Suppressor macrophage treated with lipopolysaccharide for 1 hour (primary cell): ENCODE measurements at regions not wholly inside any gene's neighbourhood (a gene's known extent, or its start where the extent isn't known, plus 50 kb on each side); places are given as distances from the start of the nearest gene placed in this dataset.
"Not testable (repeated sequence)": the region's sequence is repeated elsewhere in the genome, so short reads cannot be mapped to it uniquely, and the experiment has no call there.

Experiments
- DNase-seq, 3 donors: peaks; one replicate each; pipeline ENCODE4 v3.0.0-alpha.2; 2020 to 2022

DNA sequence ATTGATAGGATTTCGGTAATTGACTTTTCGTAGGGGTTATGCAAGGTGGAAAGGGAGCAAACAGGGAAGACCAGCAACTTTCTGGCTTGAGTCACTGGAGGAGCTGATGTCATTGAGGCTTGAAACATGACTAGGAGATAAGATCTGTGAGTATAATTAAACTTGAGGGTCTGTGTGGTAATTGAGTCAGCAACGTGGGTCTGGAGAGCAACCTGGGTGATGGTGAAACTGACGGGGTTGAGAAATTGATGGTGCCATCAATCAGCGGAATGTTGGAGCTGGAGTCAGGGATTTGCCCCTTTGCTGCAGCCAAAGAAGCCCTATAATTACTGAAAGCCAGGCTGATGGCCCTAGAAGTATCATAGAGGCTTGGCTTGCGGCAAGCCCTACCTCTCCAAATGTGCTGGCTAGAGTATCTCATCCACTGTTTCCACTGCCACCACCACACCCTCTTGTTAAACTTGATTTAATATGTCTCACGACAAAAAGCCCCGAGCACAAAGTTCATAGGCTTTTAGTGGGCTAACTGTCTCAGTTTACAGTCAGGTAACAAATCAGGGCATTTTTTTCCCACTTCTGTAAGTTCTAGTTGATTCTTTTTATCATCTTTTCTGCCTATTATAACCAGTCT is 186.9 kb upstream of the ELAC2 start:
- no peak for DNase-seq

DNA sequence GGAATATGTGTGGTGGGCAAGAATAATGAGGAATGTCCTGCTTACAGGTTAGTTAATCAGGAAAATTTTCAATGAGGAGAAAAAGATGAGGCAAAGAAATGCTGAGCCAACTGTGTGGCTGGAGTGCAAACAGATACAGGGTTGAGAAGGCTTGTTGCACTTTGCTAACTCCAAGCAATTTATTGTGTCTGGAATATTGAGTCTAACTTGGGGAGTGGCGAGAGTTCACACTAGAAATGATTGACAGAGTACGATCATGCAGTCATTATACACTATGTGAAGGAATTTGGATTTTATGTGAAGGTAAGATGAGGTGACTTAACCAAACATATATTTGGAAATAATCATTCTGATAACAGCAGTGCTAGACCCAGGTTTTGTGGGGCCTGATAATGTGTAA is 185.0 kb upstream of the ELAC2 start:
- no peak for DNase-seq

DNA sequence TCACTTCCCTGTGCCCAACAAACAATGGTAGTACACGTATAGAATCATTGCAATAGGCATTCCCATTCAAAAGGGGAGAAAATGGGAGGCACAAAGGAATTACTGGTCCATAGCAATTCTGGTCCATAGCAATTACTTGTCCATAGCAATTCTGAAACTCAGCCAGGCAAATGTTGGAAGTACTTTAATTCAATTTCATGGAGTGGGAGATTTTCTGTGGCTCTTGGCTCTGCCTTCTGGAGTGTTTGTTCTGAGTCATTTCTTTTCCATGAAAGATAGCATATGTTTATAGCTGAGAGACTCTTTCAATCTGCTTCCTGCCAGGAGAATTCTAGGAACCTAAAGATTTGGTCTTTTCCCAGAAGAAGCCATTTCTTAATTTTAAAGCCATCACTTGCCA is 182.8 kb upstream of the ELAC2 start:
- no peak for DNase-seq

DNA sequence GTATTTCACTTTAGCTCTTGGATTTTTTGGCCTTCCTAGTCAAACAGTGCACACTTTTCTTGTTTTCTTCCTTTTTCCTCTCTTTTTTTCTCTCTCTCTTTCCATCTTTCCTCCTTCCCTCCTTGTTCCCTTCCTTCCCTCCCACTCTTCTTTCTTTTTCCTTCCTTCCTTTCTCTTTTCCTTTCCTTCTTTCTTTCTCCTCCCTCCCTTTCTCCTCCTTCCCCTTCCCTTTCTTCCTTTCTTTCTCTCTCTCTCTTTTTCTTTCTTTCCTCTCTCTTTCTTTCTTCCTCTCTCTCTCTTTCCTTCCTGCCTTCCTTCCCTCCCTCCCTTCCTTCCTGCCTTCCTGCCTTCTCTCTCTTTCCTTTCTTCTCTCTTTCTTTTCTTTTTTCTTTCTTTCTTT is 181.6 kb upstream of the ELAC2 start:
- DNase-seq, result no peak

DNA sequence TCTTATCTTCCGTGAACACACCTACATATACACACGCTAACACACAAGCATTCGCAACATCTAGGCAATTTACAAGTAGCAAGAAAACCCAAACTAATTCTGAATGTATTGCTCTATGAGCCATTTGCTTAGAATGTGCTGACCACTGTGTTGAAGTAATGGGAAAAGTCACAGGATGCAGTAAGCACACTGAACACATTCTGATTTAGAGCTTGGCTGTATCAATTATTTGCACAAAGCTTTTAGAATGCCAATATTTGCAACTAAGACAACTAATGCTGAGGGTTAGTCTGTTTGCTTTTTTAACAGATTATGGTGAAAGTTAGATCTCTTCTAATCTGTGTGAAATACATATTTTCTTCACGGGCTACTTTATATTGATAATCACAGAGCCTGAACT is 179.8 kb upstream of the ELAC2 start:
- no peak for DNase-seq

DNA sequence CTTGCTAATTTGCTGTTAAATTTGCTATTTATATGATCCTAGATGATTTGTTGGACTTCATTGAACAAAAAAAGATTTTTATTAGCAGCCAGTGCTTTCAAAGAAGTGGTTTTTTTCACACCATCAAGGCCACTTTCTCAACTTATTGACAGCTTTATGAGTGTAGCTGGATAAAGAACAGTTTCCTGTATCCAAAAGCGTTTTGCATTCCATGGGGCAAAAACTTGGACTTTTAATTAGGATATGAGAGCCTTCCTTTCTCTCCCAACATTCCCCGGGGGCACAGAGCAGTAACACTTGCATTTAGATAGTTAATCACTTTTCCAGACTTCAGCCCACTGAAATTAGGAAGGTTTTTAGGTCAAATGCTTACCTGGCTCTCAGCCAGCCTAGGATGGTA is 177.1 kb upstream of the ELAC2 start:
- no peak for DNase-seq

DNA sequence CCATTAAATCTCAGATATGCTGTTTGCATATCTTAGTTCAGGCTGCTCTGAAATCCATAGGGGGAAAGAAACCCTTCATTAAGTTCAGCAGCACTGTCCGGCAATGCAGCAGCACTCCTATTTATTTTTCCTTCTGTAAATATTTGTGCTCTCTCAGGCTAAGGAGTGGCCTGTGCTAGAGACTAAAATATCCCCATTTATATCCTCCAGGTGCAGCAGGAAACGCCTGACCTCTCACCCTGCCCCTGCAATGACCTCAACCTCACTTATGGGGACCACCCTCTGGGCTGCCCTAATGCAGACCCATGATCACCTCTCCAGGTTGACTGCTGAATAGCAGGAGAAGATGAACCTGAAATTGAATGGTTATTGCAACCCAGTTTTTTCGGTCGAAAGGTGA is 165.0 kb upstream of the ELAC2 start:
- DNase-seq, result no peak

DNA sequence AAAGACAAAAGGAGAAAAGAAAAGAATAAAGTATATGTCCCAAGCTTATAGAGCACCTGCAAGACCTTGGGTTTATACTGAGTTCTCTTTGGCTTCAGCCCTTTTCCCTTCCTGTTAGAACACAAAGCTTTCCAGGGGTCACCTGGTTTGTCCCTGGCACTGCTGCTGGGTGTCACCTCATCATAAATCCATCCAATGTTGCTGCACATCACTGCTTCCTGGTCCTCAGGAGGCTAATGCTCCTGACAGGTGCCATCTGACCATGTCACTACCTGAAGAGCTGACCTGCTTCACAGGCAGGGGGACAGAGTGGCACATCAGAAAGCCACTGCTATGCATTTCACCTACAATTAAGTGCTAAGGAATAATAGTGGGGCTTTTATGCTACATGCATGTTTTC is 164.6 kb upstream of the ELAC2 start:
- no peak for DNase-seq

DNA sequence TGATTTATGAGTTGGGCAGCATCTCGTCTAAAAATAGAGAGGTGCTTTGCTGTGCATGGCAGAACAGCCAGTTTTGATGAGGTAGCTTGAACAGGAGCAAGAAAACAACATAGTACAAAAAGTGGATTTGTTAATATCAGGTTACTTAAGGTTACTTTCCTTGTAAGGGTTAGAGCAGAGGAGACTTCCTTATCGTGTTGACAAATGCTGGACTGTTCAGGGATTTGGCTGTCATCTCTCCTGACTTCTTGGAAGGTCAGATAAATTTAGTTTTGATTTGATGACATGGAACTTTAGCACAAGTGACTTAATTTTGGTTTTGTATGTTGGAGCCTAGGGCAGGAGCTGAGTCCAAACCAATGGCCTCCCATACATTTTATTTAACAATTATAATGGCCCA is 163.9 kb upstream of the ELAC2 start:
- DNase-seq, result no peak

DNA sequence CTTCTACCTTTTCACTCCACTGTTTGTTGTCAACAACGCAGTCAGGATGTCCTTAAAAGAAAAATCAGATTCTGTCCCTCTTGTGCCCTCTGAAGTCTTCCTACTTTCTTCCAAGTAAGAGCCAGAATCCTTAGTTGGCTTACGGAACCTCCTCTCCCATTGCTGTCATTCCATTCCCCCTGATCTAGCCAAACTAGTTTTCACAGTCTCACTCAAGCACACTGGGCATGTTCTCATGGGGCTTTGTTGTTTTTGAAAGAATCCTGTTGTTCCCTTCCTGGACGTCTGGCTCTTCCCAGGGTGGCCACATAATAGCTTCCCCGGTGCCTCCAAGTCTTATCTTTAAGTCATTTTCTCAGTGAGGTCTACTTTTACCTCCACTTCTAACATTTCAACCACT is 158.6 kb upstream of the ELAC2 start:
- DNase-seq, result no peak

DNA sequence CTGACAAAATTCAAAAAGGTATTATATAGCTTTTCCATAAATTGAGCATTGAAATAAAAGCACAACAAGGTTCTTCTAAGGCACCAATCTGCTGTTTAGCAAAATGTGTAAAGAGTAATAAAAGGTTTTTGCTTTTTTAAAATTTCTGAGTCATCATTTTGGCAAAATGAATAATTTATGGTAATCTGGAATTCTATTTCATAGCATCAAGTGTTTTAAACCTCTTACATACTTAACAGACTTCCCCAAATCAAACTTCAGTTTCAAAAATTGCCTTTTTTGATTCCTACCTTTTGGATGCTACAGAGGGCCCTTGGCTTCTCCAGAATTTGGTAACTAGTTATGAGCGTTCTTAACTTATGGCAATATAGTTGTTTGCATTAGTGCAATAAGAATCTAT is 154.0 kb upstream of the ELAC2 start:
- DNase-seq, result no peak

DNA sequence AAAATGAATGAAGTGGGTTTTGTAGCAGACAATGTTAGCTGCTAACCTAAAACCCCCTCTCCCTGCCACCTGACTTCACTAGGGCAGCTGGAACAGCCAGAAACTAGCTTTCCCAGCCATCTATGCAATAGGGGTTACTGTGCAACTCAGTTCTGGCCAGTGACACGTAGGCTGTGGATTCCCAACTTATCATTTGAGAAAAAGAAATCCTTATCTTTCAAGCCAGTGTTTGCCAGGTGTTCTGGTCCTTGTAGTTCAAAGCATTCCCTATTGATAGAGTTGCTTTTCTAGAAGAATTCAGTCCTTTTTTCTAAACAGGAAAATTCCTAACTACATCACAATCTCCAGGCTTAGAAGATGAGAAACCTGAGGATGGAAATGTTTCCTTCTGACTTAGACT is 144.5 kb upstream of the ELAC2 start:
- DNase-seq, result no peak

DNA sequence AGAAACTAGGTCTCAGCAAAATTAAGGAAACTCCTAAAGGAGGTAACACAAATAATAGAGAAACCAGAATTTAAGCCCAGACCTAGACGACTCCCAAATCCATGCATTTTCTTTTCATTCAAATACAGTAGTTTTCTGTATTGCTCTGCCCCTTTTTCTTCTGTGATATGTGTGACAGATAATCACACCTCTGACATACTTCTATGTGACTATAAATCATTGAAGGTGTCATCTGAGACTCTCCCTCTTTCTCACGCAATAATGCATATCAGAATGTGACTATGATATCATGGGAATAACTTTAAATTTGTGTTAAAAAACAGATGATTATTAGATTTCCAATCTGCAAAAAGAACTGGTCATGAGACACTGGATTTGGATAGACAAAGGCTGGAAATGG is 143.0 kb upstream of the ELAC2 start:
- DNase-seq, result no peak

DNA sequence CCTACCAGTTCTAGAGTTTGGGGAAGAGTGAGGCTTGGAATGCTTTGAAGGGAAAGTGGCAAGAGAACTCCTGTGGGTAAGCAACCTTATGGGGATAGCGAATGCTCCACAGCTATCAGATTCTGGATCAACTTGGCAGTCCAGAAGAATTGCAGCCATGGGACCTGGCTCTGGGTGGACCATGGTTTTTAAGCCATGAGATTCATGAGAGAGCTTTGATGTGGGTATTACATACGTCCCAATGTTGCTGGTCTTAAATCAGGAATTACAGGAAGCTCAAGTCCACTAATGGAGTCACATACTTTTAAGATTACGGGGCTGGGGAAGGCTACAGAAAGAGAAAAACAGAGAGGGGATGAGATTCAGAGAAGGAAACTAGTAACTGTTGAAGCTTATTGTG is 142.5 kb upstream of the ELAC2 start:
- DNase-seq, result no peak

DNA sequence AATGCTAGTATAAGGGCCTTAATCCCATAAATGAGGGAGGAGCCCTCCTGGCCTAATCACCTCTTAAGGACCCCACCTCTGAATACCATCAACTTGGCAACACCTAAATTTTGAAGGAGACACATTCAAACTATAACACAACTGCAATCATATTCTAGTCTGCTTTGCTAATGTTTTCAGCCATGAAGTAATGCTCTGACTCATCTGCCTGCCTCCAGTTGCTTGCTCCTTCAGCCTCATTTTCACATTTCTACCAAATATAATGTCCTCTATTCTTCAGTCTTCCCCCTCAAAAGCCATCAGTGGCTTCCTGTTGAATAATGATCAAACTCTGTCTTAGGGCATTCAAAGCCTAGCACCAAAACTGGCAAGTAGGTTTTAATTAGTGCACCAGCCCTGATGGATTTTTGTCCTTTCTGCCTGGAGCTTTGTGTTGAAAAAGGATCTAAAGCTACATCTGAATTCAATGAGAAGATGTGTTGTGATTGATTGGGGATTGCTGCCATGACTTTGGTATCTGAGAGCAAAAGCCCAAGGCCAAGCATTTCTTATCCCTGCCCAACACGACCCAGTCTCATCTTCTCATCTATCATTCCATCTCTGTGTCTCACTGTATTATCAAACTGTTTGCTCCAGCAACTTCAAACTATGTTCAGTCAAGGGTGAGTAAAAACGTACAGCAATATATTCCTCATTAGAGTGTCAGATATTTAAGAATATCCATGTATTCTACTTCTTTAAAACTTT is 140.8 kb upstream of the ELAC2 start:
- DNase-seq, result no peak

DNA sequence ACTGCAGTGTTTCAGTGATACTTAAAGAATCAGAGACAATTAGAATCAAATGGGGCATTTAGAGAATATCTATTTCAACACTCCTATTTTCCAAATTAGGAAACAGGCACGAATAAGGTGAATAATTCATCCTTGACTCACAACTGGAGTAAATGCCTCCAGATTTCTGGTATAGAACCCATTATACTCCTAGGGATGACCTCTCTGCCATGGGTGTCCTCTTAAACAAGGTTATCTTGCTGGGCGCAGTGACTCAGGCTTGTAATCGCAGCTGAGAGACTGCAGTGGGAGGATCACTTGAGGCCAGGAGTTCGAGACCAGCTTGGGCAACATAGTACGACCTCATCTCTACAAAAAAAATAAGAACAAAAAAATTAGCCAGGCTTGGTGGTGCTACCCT is 139.8 kb upstream of the ELAC2 start:
- no peak for DNase-seq

DNA sequence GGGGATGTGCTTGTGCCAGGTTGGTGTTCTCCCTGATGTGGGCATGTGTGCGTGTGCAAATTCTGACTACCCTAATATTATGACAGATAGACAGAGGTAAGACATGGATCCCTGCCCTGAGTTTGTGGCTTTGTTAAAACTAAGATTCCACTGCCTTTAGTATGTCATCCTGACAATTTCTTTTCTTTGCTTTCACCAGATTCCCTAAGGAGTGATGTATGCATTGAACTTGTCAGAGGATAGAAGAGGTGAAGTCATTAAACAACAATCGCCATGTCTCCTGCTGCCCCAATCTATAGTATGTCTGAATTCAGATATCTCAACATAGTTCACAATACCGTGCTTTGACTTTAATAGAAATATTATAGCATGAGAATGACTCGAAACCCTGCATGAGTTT is 137.1 kb upstream of the ELAC2 start:
- no peak for DNase-seq

DNA sequence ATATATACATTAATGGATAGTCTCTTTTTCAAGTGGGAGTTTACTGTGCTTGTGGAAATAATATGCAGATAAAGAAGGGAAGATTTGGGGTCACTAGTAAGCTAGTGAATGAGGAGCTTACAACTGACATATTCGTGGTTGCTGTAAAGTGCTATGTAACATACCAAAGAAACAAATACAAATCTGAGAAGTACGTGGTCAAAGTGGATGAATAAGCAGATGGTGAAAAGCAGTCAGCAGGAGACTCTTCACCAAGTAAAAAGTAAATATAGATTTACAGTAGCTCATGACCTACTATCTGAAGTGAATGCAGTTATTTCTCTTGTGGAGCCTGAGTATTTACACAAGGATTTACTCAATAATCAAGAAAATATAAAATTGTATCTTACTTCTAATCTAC is 136.6 kb upstream of the ELAC2 start:
- no peak for DNase-seq

DNA sequence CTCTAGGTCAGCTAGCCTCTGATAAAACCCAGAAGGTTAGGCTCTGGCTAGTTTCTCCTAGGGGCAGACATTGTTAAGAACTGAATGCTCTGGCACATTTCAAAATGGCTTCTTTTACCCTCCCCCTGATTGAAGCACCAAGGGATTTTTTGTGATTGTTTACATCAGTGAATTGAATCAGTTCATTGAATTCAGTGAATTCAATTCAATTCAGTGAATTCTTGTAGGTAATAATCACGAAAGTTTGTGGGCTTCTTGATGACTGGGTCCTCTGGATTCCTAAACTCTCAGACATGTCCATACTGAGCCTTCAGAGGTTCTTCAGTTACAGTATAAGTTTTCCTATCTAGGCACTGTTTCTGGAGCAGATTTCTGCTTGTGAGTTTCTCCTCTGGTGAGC is 135.2 kb upstream of the ELAC2 start:
- DNase-seq, result no peak

DNA sequence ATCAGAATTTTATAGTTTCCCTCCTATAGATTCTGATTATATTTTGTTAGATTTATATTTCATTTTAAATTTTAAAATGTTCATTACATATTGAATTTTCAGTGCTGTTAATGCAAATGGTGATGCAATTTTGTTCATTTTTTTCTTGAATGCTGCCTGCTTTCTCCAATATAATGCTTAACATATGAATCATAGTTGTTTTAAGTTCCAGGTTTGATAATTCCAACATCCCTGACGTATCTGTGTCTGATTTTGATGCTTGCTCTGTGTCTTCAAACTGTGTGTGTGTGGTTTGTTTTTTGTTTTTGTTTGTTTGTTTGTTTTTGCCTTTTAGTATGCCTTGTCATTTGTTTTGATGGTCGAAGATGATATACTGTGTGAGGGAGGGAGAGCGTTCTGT is 134.7 kb upstream of the ELAC2 start:
- DNase-seq, result no peak

DNA sequence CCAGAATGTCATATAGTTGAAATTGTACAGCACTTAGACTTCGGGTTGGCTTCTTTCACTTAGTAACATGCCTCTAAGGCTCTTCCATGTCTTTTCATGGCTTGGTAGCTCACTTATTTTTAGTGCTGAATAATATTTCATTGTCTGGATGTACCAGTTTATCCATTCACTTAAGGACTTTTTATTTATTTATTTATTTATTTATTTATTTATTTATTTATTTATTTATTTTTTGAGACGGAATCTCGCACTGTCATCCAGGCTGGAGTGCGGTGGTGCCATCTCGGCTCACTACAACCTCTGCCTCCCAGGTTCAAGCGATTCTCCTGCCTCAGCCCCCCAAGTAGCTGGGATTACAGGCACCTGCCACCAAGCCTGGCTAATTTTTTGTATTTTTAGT is 132.9 kb upstream of the ELAC2 start:
- not testable (repeated sequence) for DNase-seq

DNA sequence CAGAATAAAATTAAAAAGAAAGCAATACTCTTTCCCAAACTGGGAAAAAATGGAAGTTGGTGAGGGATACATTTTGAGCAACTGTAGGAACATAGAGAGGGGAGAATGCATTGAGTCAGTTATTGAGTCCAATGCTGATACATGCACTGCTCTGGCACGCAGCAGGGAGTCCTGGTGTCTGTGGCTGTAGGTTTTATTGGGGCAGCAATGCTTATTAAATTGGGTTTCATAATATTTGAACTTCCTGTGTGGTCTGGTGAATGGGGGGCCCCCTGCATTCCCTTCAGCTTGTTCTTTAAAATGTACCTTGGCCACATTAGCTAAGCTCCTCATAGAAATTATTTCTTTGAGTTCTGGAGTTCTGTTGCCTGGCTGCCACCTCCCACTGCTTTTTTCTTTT is 125.2 kb upstream of the ELAC2 start:
- no peak for DNase-seq

DNA sequence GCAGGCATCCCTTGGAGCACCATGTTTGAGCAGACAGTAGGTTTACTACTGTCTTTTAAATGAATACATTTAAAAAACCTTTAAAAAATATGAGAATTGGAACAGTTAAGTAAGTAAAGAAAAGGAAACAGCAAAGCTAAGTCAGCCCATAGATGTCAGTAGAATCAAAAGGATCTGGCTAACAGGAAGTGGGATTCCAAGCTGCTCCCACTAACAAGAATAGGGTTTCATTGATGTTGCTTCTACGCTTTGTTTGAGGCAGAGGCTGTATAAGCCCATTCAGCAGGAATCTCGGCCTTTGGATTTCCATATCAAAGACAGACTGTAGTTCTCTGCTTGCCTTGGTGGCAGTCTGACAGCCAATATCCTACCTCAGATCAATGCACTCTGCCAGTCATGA is 122.9 kb upstream of the ELAC2 start:
- no peak for DNase-seq

DNA sequence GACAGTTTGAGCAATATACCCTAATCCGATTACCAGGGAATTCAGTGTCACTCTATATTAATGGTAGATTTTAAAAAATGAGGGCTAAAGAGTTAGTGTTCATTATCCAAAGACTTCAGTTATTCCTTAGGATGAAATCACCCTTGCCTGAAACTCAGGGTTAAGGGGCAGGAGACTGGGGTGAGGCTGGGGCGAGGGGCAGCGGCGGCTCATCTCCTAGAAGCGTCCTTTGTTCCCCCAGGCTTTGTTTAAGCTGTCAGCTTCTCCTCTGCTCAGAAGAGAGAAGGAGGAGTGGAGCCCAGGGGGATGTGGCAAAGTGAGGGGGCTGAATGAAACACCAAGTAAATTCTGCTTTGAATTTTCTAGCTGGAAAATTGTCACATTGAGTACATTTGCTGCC is 117.7 kb upstream of the ELAC2 start:
- DNase-seq, result no peak

DNA sequence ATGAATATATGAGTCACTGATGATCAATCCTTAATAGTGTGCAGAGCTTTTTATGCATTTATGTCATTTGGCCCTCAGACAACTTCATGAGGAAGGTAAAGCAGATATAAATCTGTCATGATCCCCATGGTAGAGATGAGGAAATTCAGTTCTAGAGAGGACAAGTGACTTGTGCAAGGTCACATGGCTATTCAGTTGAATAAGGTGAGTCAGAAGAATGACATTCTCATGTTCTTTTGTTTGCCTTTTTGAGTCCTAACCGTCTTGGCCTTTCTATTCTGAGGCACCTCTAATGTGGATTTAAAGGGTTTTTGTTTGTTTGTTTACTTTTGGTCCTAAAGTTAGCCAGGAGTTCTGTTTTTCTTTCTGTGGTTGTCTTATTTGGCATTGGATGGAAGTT is 116.2 kb upstream of the ELAC2 start:
- DNase-seq, result no peak
